ENCODE measurements at regions not wholly inside any gene's neighbourhood (a gene's known extent, or its start where the extent isn't known, plus 50 kb on each side); places are given as distances from the start of the nearest gene placed in this dataset.
"Not testable (repeated sequence)": the region's sequence is repeated elsewhere in the genome, so short reads cannot be mapped to it uniquely, and the experiment has no call there.

DNA sequence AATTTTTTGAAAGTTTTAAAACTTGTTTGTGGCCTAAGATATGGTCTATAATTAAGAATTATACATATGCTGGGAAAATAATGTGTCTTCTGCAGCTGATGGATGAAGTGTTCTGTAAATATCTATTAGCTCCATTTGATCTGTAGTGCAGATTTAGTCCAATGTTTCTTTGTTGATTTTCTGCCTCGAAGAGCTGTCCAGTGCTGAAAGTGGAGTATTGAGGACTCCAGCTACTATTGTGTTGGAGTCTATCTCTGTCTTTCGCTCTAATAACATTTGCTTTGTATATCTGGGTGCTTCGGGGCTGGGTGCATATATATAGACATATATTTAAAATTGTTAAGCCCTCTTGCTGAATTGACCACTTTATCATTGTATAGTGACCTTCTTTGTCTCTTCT lies 2127.3 kb downstream of the PCDH7 start:
- DNase-seq (ENCODE audit: low spot score): no peak

DNA sequence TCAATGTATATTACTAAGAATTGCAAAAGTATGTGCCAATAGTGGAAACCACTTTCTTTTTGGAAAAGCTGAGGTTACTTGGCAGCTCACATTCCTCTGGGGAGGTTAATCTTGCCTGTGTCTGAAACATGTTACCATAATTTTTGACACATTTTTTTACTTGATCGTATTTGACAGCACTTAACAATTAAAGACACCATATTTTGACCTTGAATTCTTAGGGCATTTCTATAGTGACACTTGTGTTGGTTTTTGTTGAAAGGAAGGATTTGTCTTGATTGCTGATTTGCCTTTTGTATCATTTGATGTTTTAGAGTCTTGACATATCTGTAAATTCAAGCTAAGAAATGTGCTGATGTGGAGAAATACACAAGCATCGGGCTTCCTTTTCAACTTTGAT lies 2135.5 kb downstream of the PCDH7 start:
- DNase-seq (ENCODE audit: low spot score): no peak

DNA sequence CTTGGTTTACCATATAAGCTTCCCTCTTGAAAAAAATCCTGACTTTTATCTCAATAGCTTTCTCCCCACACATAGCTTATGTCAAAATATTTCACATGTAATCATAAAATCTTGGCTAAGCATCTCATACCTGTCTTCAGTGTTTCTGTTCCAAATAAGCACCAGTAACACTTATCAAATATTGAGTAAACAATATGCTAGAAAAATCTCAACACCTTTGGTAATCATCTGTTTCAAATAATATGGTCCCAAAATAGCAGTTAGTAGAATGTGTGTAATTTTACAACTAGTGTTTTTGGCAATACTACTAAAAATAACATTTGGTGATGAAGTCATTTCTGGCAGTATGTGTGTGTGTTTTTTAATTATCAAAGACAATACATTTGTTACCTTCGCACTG lies 2138.2 kb downstream of the PCDH7 start:
- DNase-seq (ENCODE audit: low spot score): no peak

DNA sequence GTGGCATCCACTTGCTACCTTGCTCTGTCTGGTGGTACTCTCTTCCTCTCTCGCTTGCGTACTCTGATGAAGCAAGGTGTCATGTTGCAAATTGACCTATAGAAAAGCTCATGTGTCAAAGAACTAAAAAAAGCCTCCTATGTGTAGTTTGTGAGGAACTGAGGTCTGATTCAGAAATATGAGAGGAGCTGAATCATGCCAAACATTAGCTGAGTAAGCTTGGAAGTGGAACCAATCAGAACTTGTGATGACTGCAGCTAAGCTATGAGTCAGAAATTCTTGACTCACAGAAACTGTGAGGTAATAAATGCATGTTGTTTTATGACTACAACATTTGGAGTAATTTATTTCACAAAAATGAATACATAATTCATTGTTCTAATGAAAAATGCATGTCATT lies 2138.8 kb downstream of the PCDH7 start:
- DNase-seq (ENCODE audit: low spot score): no peak

DNA sequence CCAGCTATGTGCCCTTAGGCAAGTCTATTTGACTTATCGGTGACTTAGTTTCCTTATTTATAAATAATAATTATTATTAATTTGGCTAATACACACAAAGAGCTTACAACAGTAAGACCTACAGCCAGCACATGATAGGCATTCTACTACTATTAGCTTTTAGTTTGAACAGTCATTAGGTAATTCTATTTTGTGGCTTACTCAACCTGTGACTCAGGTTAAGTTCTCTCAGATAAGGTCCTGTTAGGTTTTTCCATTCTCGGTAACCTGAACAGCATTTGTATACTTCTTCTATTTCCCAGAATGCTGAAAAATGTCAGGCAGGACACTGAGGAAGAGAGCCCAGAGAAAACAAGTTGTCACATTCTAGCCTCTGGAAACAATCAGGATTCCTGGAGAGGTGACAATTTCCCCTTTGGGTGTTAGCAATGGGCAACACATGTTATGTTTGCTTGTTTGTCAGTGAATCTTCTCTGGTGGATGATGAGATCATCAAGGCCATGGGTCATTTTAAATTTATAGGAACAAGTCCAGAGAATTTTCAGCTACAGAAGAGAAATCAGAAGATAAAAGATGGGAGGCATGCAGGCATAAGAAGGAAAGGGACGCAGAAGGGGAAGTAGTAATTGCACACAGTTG lies 2144.7 kb downstream of the PCDH7 start:
- no peak for DNase-seq (ENCODE audit: low spot score)

DNA sequence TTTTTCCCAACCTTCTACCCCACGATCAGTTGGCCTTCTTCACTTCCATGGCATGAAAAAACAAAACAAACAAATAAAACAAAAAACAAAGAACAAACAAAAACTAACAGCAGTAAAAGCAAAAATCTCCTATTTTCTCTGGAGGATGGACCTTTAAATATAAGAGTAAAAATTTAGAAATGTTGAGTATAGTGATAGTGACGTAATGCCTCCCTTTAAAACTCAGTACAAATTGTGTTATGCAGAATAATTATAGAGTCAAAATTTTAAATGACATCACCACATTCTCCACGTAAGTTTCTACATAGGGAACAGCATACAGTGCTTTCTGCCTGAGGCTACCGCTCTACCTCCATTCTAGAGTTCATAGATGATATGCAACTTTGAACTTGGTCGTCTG lies 2156.4 kb downstream of the PCDH7 start:
- DNase-seq (ENCODE audit: low spot score): no peak

DNA sequence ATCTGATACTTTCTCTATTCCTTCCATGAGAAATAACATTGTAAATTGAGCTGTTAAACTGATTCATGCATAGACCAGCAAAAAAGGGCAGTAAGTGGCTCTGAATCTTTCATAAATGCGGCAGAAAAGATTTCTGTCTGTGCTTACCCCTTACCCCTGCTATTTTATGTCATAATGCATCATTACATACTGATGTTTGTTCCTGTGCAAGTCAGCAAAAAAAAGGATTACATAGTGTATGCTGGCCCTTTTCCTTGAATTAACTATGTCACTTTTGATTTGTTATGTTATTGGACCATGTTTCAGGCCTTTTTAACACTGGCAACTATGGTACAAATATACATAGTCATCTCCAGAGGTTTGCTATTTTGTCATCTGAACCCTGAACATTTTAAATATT lies 2159.7 kb downstream of the PCDH7 start:
- DNase-seq (ENCODE audit: low spot score): no peak

DNA sequence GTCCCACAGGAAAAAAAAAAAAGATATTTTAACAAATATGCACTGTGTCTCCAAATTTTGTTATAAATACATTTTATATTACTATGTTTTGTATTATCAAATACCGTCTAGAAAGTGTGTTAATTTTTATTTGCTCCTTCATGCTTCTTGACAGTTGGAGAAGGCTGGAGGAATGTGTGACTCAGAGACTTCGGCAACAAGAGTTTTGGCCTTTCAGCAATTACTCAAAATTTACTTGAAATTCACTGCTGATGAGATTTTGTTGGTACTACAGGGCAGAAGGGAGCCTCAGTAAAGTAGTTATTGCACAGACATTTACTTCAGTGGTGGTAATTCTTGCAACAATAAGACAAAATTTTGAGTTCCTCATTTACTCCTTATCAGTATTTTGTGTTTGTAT lies 2164.0 kb downstream of the PCDH7 start:
- DNase-seq (ENCODE audit: low spot score): no peak

DNA sequence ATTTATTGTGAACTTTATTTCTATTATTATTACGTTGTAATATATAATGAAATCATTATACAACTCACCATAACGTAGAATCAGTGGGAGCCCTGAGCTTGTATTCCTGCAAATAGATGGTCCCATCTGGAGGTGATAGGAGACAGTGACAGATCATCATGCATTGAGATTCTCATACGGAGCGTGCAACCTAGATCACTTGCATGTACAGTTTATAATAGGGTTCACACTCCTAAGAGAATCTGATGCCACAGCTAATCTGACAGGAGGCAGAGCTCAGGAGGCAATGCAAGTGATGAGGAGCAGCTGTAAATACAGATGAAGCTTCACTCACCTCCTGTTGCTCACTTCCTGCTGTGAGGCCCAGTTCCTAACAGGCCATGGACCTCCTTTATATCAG lies 2170.2 kb downstream of the PCDH7 start:
- no peak for DNase-seq (ENCODE audit: low spot score)

DNA sequence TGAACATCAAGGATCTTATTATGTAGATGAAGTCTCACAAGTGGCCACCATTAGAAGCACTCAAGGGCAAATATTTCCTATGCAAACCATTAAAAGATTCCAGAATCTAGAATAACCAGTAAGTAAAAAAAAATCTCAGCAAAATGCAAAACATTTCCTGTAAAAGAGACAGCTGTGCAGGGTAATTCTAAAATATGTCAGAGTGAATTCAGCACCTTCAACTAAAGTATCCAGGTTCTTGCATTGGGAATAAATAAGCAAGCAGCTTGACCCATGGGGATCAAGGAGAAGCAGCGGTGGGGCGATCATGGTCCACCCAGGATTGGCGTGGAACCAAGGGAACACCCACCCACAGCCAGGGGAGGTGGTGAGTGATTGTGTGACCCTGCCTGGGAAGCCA lies 2188.9 kb downstream of the PCDH7 start:
- DNase-seq (ENCODE audit: low spot score): no peak

DNA sequence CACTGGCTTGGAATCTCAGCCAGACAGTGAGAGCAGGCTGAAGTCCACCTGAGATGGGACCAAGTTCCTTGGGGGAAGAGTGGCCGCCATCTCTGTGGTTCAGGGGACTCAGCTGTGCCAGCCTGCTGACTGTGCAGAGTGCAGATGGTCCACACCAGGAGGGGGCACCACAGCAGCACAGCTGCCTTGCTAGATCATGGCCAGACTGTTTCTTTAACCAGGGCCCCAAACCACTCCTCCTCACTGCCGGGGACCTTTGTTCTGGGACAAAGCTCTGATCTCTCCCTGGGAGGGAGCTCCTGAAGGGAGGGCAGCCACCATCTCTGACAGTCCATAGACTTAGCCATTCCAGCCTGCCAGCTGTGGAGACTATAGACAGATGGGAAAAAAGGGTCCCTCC lies 2189.6 kb downstream of the PCDH7 start:
- no peak for DNase-seq (ENCODE audit: low spot score)

DNA sequence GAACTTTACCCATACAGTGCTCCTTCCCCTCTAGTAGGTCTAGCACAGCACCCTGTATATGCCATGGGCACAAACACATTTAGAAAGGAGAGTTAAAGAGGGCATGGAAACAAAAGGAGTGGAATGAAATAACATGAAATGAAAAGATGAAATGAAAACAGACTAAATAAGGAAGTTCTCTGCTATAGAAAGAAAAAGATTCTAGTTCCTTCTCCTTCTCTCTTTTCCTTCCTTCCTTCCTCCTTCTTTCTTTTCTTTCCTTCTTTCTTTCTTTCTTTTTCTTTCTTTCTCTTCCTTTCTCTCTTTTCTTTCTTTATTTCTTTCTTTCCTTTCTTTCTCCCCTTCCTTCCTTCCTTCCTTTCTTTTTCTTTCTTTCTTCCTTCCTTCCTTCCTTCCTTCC lies 2197.4 kb downstream of the PCDH7 start:
- no peak for DNase-seq (ENCODE audit: low spot score)

DNA sequence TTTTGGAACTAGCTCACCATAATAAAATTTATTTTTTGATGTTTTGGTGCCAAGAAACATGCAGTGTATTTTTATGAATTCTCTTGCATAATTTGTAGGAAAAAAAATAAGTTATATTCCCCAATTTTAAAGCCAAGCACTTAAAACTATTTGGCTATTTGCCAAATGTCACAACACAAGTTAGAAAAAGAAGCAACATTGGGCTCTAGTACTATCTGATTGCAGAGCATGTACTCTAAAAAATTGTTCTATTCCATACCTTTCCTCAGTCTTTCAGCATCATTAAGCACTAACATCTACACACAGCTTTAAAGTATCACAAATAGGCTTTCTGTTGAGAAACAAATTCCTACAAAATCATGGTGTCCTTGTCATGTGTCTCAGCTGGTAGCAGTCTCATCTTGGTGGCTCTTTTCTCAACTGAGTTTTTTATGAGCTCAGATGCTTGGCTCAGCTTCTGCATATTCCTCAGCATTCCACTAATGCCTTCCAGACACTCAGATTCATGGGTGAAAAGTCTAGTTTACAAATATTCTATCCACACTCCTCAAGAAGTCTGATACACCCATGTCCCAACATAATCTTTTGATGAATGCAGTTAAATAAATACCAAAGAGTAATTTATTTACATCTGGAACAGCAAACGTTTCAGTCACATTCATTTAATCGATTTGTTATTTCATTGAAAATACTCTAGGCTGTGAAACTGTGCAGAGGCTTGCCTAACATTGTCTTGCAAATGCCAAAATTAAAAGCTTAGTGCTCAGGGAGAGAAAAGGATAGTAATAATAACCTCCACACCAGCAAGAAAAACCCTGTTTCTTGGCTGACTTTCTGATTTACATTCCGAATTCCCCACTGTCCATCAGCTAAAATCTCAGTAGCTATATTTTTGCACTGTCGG lies 2209.9 kb downstream of the PCDH7 start:
- DNase-seq (ENCODE audit: low spot score): no peak

DNA sequence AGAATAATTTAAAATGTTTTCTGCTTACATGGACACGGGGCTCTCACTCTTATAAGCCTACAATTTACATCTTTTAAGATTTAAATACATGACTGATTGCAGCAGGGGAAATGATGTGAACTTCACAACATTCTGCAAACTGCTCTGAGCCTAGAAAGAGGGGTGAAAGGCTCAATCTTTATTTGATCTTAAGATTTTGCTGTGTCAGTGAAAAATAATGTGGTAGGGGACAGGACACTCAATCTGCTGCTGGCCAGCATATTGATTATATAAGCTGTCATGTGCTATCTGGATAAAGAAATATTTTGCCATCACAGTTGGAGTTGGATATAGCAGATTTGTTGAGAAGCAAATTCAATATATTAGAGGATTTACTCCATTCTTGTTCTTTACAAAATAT lies 2210.5 kb downstream of the PCDH7 start:
- no peak for DNase-seq (ENCODE audit: low spot score)

DNA sequence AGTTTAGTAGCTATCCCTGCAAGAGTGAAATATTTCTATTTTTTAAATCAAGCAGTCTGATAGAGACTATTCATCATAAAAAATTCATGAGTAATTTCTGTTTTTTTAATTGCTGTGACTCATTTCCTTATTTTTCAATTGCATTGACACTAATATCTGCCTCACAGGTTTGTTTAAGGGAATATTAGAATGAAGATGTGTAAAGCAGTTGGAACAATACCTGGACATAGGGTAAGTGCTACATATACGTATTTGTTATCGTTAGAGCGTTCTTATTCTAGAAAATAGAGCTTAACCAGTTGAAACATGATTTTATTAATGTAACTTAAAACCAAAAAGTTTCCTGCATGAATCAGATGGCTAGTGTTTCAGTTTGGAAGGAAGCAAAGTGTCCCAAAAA lies 2211.3 kb downstream of the PCDH7 start:
- DNase-seq (ENCODE audit: low spot score): no peak

DNA sequence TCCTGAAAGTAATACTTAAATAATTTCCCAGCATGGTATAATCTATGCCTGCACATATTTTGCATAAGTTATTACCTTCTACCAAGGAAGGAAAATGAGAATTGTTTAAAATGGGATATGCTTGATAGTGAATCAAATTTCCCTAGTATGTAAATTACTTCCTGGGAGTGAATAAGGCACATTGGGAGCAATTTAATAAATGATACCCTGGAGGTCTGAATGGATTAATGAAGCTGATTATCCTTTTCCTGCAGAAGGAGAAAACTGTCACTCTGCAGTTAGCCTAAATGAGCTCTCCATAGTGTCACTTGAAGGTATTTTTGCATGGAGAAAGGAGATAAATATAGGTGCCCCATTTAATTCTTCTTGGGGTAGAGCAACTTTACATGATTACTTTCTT lies 2212.0 kb downstream of the PCDH7 start:
- no peak for DNase-seq (ENCODE audit: low spot score)

DNA sequence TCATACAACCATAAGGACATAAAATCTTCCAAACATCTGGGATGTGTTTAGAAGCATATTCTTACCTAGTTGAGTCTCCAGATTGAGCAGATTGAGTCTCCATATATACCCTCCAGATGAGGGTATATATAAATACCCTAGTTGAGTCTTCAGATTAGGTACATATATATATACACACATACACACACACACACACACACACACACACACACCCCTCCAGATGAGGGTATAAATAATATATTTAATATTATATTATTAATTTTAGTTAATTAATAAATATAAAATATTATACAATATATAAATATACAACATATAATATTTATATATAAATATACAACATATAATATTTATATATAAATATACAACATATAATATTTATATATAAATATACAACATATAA lies 2219.1 kb downstream of the PCDH7 start:
- DNase-seq (ENCODE audit: low spot score): not testable (repeated sequence)

DNA sequence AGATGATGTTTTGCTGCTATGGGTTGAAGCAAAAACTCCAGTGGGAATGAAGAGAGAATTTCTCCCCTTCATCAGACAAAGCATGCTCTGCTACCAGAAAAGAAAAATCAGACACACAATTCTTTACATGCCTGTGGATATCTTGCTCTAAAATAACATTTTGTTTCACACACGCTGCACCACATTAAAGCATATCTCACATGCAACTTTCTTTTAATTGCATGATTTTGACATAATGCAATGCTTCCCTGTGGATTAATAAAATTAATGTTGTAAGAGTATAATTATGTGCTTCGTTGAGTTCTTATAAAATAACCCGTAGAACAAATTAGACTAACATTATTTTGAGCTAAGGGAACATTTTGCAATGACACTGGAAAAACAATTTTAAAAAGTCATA lies 2230.7 kb downstream of the PCDH7 start:
- DNase-seq (ENCODE audit: low spot score): no peak

DNA sequence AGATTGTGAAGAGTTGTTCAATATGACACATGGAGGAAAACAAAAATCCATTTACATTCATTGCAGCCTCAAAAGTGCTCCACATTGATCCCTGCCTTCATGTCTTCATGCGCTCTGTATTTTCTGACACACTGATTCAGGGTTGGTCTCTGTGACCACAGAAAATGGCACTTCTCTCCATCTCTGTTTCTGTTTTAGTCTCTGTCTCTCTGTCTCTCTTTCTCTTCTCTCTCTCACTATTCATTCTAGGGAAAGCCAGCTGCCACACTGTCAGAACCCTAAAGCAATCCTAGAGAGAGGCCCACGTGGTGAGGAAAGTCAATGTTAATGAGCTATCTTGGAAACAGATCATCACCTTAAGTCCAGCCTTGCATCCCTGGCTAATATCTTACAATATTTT lies 2238.4 kb downstream of the PCDH7 start:
- no peak for DNase-seq (ENCODE audit: low spot score)

DNA sequence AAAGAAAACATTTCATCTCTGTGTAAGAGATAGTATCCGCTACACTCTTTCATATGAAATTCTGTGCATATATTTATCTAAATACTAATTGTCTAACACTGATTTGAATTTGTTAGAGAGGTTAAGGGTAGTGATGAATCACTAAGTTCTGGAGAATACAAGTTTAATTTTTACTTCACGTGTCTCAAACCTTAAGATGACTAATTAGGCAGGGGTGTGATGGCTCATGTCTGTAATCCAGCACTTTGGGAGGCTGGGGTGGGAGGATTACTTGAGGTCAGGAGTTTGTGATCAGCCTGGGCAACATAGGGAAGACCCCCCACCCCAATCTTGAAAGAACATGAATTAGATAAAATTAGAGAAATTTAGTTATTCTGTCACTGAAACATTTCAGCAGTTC lies 2241.9 kb downstream of the PCDH7 start:
- DNase-seq (ENCODE audit: low spot score): no peak

DNA sequence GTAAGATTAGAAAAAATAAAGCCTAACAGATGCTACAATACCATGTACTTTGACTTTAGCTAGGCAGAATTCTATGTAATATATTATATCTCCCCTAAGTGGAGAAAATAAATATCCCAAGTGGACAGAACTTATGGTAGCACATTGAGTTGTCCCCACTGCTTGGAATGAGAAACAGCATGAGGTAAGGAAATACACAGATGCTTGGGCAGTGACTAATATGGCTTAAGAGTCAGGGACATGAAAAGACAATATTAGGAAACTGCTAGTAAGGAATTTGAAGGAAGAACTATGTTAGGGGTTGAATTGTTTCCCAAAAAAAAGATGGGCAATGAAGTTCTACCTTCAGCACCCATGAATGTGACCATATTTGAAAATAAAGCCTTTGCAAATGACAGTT lies 2265.1 kb downstream of the PCDH7 start:
- DNase-seq (ENCODE audit: low spot score): no peak

DNA sequence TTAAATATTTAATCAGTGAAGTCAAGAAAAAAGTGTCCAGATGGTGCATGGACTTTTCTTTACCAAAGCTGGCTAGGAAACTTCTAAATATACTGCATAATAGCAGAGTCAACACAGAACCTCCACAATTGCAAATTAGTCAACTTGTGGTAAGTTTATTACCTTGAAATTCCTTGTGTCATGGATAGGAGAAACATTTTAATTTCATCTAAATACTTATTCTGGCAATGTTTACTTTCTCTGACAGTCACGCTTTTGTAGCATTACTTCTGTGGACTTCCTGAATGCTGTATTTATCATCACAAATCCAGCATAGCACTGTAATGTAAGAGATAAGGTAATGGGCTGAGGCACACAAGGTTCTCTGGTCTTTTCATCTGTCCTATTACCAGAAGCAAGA lies 2266.1 kb downstream of the PCDH7 start:
- no peak for DNase-seq (ENCODE audit: low spot score)

DNA sequence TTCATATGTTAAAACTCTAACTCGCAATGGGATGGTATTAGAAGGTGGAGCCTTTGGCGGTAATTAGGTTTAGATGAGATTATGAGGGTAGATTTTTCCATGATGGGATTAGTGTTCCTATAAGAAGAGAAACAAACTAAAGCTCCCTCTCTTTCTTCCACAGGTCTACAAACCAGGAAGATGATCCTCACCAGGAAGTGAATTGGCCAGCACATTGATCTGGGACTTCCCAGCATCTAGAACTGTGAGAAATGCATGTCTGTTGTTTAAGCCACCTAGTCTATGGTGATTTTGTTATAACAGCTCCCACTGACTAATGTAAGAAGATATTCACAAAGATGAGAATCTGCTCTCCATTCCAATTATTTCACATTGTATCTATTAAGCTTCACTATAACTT lies 2266.9 kb downstream of the PCDH7 start:
- DNase-seq (ENCODE audit: low spot score): no peak
